CD8-positive, alpha-beta memory T cell (primary cell): ENCODE measurements at regions not wholly inside any gene's neighbourhood (a gene's known extent, or its start where the extent isn't known, plus 50 kb on each side); places are given as distances from the start of the nearest gene placed in this dataset.

Experiments
- CTCF ChIA-PET: fragments of 350-600 bp; sonication (Branson Sonifier 250); formaldehyde crosslinking; loops from one replicate; lab custom pipeline; 2021; ENCODE audit warnings: antibody characterized with exemption; lab: Charles Lee
- POLR2A ChIA-PET: fragments of 350-600 bp; sonication (Branson Sonifier 250); formaldehyde crosslinking; loops from one replicate; lab custom pipeline; 2021; ENCODE audit warnings: antibody characterized with exemption; lab: Charles Lee
- DNase-seq, 5 donors: peaks; one replicate each; pipeline versions ENCODE4 v3.0.0 to v3.0.0-alpha.2; 2020 to 2022; ENCODE audit warnings: mixed read lengths in 1 of 5
- H3K27ac ChIP-seq: one replicate; pipeline ENCODE4 v1.7.0; 2013; ENCODE audit warnings: low read depth, mild to moderate bottlenecking, low read length, moderate library complexity
- H3K27me3 ChIP-seq: 2 replicates; pipeline ENCODE4 v1.7.0; 2013; ENCODE audit warnings: low read length, mild to moderate bottlenecking; ENCODE audit not compliant: insufficient read depth, poor library complexity, severe bottlenecking
- H3K36me3 ChIP-seq: 2 replicates; pipeline ENCODE4 v1.7.0; 2013; ENCODE audit warnings: mild to moderate bottlenecking, low read length, moderate library complexity; ENCODE audit not compliant: insufficient read depth
- H3K4me1 ChIP-seq: 2 replicates; pipeline ENCODE4 v1.7.0; 2013; ENCODE audit warnings: mild to moderate bottlenecking, low read length, moderate library complexity; ENCODE audit not compliant: insufficient read depth
- H3K4me3 ChIP-seq: 2 replicates; pipeline ENCODE4 v1.7.0; 2013; ENCODE audit warnings: mild to moderate bottlenecking, low read length
- H3K9me3 ChIP-seq: 2 replicates; pipeline ENCODE4 v1.7.0; 2013; ENCODE audit warnings: mild to moderate bottlenecking, low read length
- H3K27ac Mint-ChIP-seq, 8 donors: one replicate each; pipeline ENCODE4 v1.8.0; 2020 to 2021; ENCODE audit warnings: mixed read lengths in 8 of 8, mild to moderate bottlenecking in 6 of 8, inconsistent platforms in 3 of 8, moderate library complexity in 3 of 8
- H3K27me3 Mint-ChIP-seq, 2 donors: one replicate each; pipeline ENCODE4 v1.8.0; 2020 to 2021; ENCODE audit warnings: mixed read lengths in 2 of 2, mild to moderate bottlenecking in 1 of 2, moderate library complexity in 1 of 2
- H3K36me3 Mint-ChIP-seq, 3 donors: one replicate each; pipeline ENCODE4 v1.8.0; 2020 to 2021; ENCODE audit warnings: mixed read lengths in 3 of 3, inconsistent platforms in 1 of 3, mild to moderate bottlenecking in 1 of 3
- H3K4me1 Mint-ChIP-seq, 3 donors: one replicate each; pipeline ENCODE4 v1.8.0; 2020 to 2021; ENCODE audit warnings: mixed read lengths in 3 of 3, inconsistent platforms in 1 of 3, mild to moderate bottlenecking in 1 of 3
- H3K4me3 Mint-ChIP-seq, 7 donors: one replicate each; pipeline ENCODE4 v1.8.0; 2020 to 2021; ENCODE audit warnings: mixed read lengths in 7 of 7, mild to moderate bottlenecking in 6 of 7, moderate library complexity in 4 of 7, inconsistent platforms in 2 of 7
- H3K9me3 Mint-ChIP-seq, 5 donors: one replicate each; pipeline ENCODE4 v1.8.0; 2020 to 2022; ENCODE audit warnings: mixed read lengths in 5 of 5, mild to moderate bottlenecking in 3 of 5, moderate library complexity in 2 of 5, inconsistent platforms in 1 of 5

DNA sequence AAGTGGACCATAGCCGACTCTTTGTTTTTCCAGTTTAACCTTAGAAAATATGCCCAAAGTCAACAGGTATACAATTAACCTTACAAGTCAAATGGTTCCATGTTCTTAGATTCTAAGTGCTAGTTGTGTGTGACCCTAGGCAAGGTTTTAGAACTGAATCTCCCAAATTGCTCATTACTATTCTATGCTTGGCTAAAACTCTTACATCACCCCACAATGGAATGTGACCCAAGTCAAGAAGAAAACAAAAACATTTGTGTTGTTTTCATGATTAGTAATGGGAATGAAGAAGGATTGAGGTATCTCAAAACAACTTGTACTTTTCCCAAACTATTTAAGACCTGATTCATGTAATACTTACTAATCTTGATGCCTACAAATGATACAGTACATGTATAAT is 159.2 kb downstream of the ARRDC3 start:
- Histone ChIP-seq H3K27ac (no peak overlapping the region), H3K4me3 (no peak overlapping the region), H3K9me3 (no peaks in the 10 kb centered on the region), H3K36me3 (no peaks in the 10 kb centered on the region), H3K4me1 (no peaks in the 10 kb centered on the region), H3K27me3 (no peaks in the 10 kb centered on the region)
- no peak overlapping the region for H3K4me3 Mint-ChIP-seq
- DNase-seq, result no peak
- ChIA-PET POLR2A (interaction anchor here (1.7 kb wide), 1 partner anchor 159 kb away, joined by 6 read pairs; the partner anchor contains the start of gene ARRDC3), CTCF (interaction anchor here (1.0 to 9.5 kb wide), 4 partner anchors 163 to 220 kb away, joined by 3 to 137 read pairs (median 10); partner anchors contain the start of gene ARRDC3)
- H3K9me3 Mint-ChIP-seq, result peaks cover 0 to under 1% (median 0%) of the 10 kb centered on the region in 5 donors
- peaks cover 0 to 12% of the 10 kb centered on the region in 2 donors for H3K27me3 Mint-ChIP-seq
- H3K27ac Mint-ChIP-seq, result no peak overlapping the region
- no peaks in the 10 kb centered on the region for H3K36me3 Mint-ChIP-seq
- H3K4me1 Mint-ChIP-seq, result no peaks in the 10 kb centered on the region

DNA sequence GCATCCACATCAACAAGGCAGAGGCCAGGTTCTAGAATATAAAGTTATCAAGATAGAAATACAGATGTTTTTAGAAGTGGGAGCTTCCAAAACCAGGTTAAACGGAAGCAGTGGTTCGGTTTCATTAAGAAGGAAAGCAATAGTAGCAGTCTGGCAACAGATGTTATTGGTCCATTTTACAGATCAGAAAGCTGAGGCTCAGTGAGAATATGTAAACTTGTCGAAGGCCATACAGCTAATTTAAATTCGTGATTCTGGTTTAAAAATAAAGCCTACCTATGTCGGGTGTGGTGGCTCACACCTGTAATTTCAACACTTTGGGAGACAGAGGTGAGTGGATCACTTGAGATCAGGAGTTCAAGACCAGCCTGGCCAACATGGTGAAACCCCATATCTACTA is 160.6 kb downstream of the ARRDC3 start:
- Mint-ChIP-seq H3K27me3 (peaks cover 0 to 12% of the 10 kb centered on the region in 2 donors), H3K27ac (no peak overlapping the region), H3K4me3 (no peak overlapping the region), H3K4me1 (no peaks in the 10 kb centered on the region), H3K36me3 (no peaks in the 10 kb centered on the region), H3K9me3 (no peaks in the 10 kb centered on the region)
- CTCF ChIA-PET, result interaction anchor here (0.7 to 9.5 kb wide), 4 partner anchors 121 to 197 kb away, joined by 3 to 137 read pairs (median 10); partner anchors contain the start of gene ARRDC3
- H3K4me3 ChIP-seq, result no peak overlapping the region
- H3K27ac ChIP-seq, result no peak overlapping the region
- H3K36me3 ChIP-seq, result no peaks in the 10 kb centered on the region
- POLR2A ChIA-PET, result interaction anchor here (0.7 to 1.7 kb wide), 3 partner anchors 161 to 164 kb away, joined by 4 to 6 read pairs (median 6); partner anchors contain the start of gene ARRDC3
- DNase-seq, result no peak
- H3K27me3 ChIP-seq, result no peaks in the 10 kb centered on the region
- H3K9me3 ChIP-seq, result no peaks in the 10 kb centered on the region
- no peaks in the 10 kb centered on the region for H3K4me1 ChIP-seq

DNA sequence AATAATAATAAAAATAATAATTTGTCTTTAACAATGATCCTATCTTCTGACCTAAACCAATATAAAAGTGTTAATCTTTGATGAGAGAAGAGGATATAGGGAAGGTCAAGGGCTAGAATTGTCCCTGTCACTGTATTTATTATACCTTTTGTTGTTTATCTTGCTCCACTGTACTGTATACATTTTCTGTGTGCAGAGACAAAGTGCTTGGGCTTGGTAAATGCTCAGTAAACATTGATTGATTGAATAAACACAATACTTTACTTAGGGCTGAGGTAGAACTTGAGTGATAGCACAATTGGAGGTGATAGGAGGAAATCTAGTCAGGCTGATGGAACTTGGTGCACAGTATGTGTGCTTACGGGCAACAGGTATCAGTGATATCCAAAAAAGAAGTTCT is 161.2 kb downstream of the ARRDC3 start:
- H3K4me1 ChIP-seq, result no peaks in the 10 kb centered on the region
- H3K27me3 ChIP-seq, result no peaks in the 10 kb centered on the region
- no peaks in the 10 kb centered on the region for H3K36me3 ChIP-seq
- no peaks in the 10 kb centered on the region for H3K9me3 ChIP-seq
- no peaks in the 10 kb centered on the region for H3K4me1 Mint-ChIP-seq
- H3K4me3 Mint-ChIP-seq, result no peak overlapping the region
- no peak overlapping the region for H3K27ac ChIP-seq
- no peaks in the 10 kb centered on the region for H3K36me3 Mint-ChIP-seq
- ChIA-PET CTCF (interaction anchor here (1.6 to 9.5 kb wide), 3 partner anchors 156 to 197 kb away, joined by 5 to 137 read pairs (median 15); partner anchors contain the start of gene ARRDC3), POLR2A (no interaction called here)
- H3K4me3 ChIP-seq, result no peak overlapping the region
- H3K9me3 Mint-ChIP-seq, result no peaks in the 10 kb centered on the region
- no peak overlapping the region for H3K27ac Mint-ChIP-seq
- DNase-seq, result no peak
- peaks cover 0 to 12% of the 10 kb centered on the region in 2 donors for H3K27me3 Mint-ChIP-seq

DNA sequence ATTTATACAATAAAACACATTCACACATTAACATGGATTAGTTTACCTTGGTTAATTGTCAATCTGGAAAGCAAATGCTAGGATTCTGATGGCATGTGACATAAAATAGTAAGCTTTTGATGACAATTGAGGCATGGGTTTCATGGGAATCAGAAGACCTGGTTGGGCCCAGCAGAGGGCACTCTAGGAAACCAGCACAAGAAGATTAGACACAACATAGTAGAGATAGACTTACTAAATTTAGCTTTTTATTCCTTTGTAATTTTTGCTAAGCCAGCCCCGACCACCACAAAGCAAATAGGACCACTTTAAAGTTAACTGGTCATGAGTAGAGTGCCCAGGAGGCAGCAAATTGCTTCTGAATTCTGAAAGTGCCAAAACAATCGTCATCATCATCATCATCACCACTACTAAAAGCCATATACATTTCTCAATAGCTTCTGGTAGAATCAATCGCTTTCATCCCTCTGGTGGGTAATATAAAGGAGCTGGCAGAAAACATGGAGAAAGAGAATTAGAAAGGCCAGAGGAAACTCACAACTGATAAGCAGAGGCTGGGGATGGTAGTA is 163.2 kb downstream of the ARRDC3 start:
- H3K27ac Mint-ChIP-seq, result no peak overlapping the region

DNA sequence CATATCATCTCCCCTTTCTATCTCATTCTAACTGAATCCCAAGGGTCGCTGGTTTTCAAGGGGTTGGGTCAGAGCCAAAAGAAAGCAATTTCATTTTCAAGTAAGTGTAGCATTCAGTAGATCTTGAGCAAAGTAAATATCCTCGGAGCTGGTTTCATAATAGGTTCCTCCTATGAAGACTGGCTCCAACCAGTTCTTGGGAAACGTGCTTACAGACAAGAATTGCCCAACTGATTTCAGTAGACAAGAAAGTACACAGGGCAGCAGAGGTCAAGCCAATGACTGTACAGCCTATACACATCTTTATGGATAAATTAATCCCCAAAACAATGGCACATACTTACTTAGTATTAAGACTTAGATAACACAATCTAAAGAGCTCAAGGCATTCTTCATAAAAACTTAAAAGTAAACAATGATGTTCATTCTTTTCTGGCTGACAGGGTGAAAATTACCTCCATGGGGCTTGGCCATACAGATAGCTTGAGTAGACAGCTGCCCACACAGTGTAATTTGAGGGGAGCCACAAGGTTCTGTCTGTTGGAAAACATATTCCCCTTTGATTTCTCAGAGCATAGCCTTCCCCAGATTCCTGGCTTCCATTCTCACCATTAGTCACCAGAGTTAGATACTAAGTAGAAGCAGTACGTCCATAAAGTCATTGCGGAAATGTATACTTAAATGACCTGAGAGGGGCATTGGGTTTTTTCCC is 163.9 kb downstream of the ARRDC3 start:
- Histone ChIP-seq H3K4me1 (no peaks in the 10 kb centered on the region), H3K36me3 (no peaks in the 10 kb centered on the region), H3K4me3 (no peak overlapping the region), H3K9me3 (no peaks in the 10 kb centered on the region), H3K27ac (peak overlapping the region; percentile 26), H3K27me3 (no peaks in the 10 kb centered on the region)
- H3K4me1 Mint-ChIP-seq, result no peaks in the 10 kb centered on the region
- CTCF ChIA-PET, result interaction anchor here (0.9 to 9.5 kb wide), 6 partner anchors 8 to 200 kb away, joined by 3 to 137 read pairs (median 3); partner anchors contain the start of gene ARRDC3
- H3K4me3 Mint-ChIP-seq, result no peak overlapping the region
- H3K27ac Mint-ChIP-seq, result no peak overlapping the region
- no peaks in the 10 kb centered on the region for H3K36me3 Mint-ChIP-seq
- POLR2A ChIA-PET, result interaction anchor here (1.9 kb wide), 1 partner anchor 164 kb away, joined by 6 read pairs; the partner anchor contains the start of gene ARRDC3
- DNase-seq, result no peak
- H3K27me3 Mint-ChIP-seq, result peaks cover 0 to 27% of the 10 kb centered on the region in 2 donors
- H3K9me3 Mint-ChIP-seq, result no peaks in the 10 kb centered on the region

More for the DNA sequence above, 163.2 kb downstream of the ARRDC3 start:
- H3K4me1 Mint-ChIP-seq, result no peaks in the 10 kb centered on the region
- H3K9me3 ChIP-seq, result no peaks in the 10 kb centered on the region
- no peaks in the 10 kb centered on the region for H3K9me3 Mint-ChIP-seq
- H3K4me3 ChIP-seq, result no peak overlapping the region
- peak overlapping the region; percentile 26 for H3K27ac ChIP-seq
- DNase-seq, result peak in 1 of 5 donors; percentile 11
- peaks cover 0 to 21% of the 10 kb centered on the region in 2 donors for H3K27me3 Mint-ChIP-seq
- no peaks in the 10 kb centered on the region for H3K27me3 ChIP-seq
- no peaks in the 10 kb centered on the region for H3K36me3 Mint-ChIP-seq
- POLR2A ChIA-PET, result interaction anchor here (1.9 kb wide), 1 partner anchor 163 kb away, joined by 6 read pairs; the partner anchor contains the start of gene ARRDC3
- H3K4me1 ChIP-seq, result no peaks in the 10 kb centered on the region
- H3K4me3 Mint-ChIP-seq, result no peak overlapping the region
- CTCF ChIA-PET, result interaction anchor here (0.8 to 9.5 kb wide), 6 partner anchors 9 to 199 kb away, joined by 3 to 137 read pairs (median 3); partner anchors contain the start of gene ARRDC3
- no peaks in the 10 kb centered on the region for H3K36me3 ChIP-seq

DNA sequence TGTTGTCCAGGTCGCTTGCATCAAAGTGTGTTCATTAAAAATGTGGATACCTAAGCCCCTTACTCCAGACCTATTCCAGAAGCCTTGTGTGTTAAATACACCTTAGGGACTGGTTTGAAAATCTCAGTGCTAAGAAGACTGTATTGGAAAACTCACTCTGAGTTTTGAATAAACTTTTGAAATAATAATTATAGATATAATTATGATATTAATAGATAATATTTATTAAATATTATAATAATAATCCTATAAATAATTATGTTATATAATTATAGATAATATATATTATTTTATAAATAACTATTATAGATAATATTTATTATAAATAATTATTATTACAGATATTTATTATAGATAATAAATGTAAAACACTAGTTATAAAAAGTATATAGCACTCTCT is 165.3 kb downstream of the ARRDC3 start:
- no peak overlapping the region for H3K4me3 ChIP-seq

DNA sequence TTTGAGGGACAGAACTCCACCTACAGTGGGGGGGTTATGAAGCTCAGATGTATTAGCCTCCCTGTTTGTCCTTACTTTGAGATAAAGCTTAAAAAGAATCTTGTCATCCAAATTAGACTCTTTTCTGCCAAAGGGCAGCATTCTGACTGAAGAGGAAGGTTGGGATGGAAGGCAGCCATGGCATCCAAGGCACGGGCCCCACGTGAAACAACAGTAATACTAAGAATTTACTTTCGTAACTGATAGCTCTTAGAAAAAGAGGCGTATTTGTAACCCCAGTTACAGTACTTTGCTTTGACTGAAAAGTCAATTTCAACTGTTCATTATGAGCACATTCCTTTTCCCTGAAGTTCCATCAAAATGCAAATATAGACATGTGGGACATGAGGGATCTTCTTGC is 168.5 kb downstream of the ARRDC3 start:
- no peak overlapping the region for H3K27ac ChIP-seq
- Mint-ChIP-seq H3K4me1 (no peaks in the 10 kb centered on the region), H3K36me3 (no peaks in the 10 kb centered on the region), H3K9me3 (no peaks in the 10 kb centered on the region), H3K27ac (no peak overlapping the region), H3K4me3 (no peak overlapping the region), H3K27me3 (peaks cover 4 to 20% of the 10 kb centered on the region in 2 donors)
- H3K4me1 ChIP-seq, result no peaks in the 10 kb centered on the region
- no peaks in the 10 kb centered on the region for H3K27me3 ChIP-seq
- no peaks in the 10 kb centered on the region for H3K36me3 ChIP-seq
- ChIA-PET CTCF (interaction anchor here (1.5 to 1.8 kb wide), 2 partner anchors 171 to 205 kb away, joined by 4 to 8 read pairs; no protein-coding TSS in a partner anchor), POLR2A (no interaction called here)
- H3K4me3 ChIP-seq, result no peak overlapping the region
- DNase-seq, result no peak
- no peaks in the 10 kb centered on the region for H3K9me3 ChIP-seq

More for the DNA sequence above, 165.3 kb downstream of the ARRDC3 start:
- ChIA-PET CTCF (interaction anchor here (0.7 to 9.5 kb wide), 2 partner anchors 169 to 202 kb away, joined by 3 to 137 read pairs; partner anchors contain the start of gene ARRDC3), POLR2A (interaction anchor here (1.9 kb wide), 1 partner anchor 165 kb away, joined by 6 read pairs; the partner anchor contains the start of gene ARRDC3)
- no peak overlapping the region for H3K27ac Mint-ChIP-seq
- Histone ChIP-seq H3K4me1 (no peaks in the 10 kb centered on the region), H3K27me3 (no peaks in the 10 kb centered on the region), H3K36me3 (no peaks in the 10 kb centered on the region), H3K9me3 (no peaks in the 10 kb centered on the region), H3K27ac (no peak overlapping the region)
- H3K9me3 Mint-ChIP-seq, result no peaks in the 10 kb centered on the region
- peaks cover 4 to 29% of the 10 kb centered on the region in 2 donors for H3K27me3 Mint-ChIP-seq
- H3K4me1 Mint-ChIP-seq, result no peaks in the 10 kb centered on the region
- no peak overlapping the region for H3K4me3 Mint-ChIP-seq
- H3K36me3 Mint-ChIP-seq, result no peaks in the 10 kb centered on the region
- DNase-seq, result no peak
